ENCODE measurements at regions not wholly inside any gene's neighbourhood (a gene's known extent, or its start where the extent isn't known, plus 50 kb on each side); places are given as distances from the start of the nearest gene placed in this dataset.

DNA sequence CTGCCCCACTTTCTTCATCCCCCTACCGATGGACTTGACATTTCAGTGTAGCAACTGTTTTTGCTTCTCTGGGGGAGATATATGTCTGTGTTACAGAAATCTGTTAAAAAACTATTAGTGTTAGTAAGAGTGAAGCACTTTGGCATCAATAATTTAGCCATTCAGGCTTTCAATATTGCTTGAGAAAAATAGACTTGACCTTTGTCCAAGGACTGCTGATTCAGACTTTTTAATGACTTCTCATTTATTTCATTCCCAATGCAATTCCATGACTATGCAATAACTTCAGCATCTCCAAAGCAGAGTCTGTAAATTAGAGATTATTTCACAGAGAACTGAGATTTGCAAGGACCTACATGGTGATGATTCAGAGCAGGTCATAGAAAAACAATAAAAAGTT is 104.1 kb upstream of the SPEF2 start:
- no peak overlapping the region for H3K27ac ChIP-seq
- no peak for DNase-seq
- no peaks in the 10 kb centered on the region for H3K36me3 ChIP-seq (replicated peaks)
- in situ Hi-C loops (cut with HindIII; ENCODE audit: low pct_ligation_motif_present, low sequenced_read_pairs) = no loop called here
- no peak overlapping the region for H3K4me3 ChIP-seq (ENCODE audit: low read depth, low read length)
- no peak for TF ChIP-seq CTCF (IDR thresholded peaks at IDR 0.05; ENCODE audit: low read depth, low read length, missing control alignments)
- no peaks in the 10 kb centered on the region for H3K27me3 ChIP-seq (replicated peaks)

DNA sequence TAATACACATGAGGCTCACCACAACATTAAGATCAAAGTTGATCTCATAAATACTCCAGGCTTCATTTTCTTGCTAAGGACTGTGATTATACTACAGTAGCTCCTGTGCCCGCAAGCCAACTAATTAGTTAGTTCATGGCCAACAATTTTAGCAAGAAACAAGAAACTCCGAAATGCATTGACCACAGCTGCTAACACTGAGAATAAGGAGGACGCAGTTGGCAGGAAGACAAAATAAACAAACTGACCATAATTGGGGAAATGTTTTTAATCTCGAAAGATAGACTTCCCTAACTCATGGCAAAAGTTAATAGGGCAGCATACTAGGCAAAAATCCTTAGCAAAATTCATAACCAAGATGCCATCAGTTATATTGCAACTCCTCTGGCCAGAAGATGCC is 115.5 kb upstream of the SPEF2 start:
- no peak for TF ChIP-seq CTCF (IDR thresholded peaks at IDR 0.05; ENCODE audit: low read depth, low read length, missing control alignments)
- no peak for DNase-seq
- Histone ChIP-seq H3K4me3 (ENCODE audit: low read depth, low read length) (no peak overlapping the region), H3K27ac (no peak overlapping the region), H3K36me3 (replicated peaks) (no peaks in the 10 kb centered on the region), H3K27me3 (replicated peaks) (no peaks in the 10 kb centered on the region)
- in situ Hi-C loops (cut with HindIII; ENCODE audit: low pct_ligation_motif_present, low sequenced_read_pairs) = no loop called here

DNA sequence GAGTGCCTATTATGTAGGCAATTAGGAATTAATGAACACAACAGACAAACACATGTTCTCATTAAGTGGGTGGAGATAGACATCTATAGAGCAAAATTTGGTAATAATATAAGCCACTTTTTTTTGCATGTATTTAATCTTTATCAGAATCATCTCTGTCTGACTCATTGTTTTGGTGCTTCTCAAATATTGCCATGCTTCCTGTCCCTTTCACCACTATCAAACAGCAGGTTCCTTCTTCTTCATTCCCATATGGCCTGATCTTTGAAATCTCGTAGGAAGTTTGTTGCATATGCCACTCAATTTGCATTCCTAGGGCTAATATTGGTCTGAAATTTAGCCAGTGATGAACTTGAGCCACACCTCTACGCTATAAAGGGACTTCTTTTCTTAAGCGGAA is 128.9 kb upstream of the SPEF2 start:
- H3K36me3 ChIP-seq (replicated peaks) = no peaks in the 10 kb centered on the region

DNA sequence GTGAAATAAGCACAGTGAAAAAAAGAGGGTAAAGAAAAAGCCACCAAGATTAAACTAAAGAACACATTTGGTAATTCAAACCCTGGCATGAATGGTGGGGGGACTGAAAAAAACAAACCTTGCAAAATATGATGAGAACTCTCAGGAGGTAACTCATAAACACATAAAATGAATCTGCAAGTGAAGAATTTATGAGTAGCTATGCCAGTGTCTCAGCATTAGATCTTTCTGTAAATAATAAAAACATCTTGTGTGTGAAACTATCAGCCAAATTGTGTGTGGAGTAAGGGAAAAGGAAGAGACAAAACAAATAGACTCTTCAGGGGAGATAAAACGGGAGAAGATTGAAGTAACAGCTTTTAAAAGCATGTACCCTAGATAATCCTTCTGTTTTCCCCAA is 129.6 kb upstream of the SPEF2 start:
- TF ChIP-seq CTCF (IDR thresholded peaks at IDR 0.05; ENCODE audit: low read depth, low read length, missing control alignments) = no peak
- Histone ChIP-seq H3K27ac (no peak overlapping the region), H3K36me3 (replicated peaks) (no peaks in the 10 kb centered on the region), H3K27me3 (replicated peaks) (no peaks in the 10 kb centered on the region), H3K4me3 (ENCODE audit: low read depth, low read length) (no peak overlapping the region)
- in situ Hi-C loops (cut with HindIII; ENCODE audit: low pct_ligation_motif_present, low sequenced_read_pairs) = no loop called here
- no peak for DNase-seq

More for the DNA sequence above, 128.9 kb upstream of the SPEF2 start:
- DNase-seq = no peak
- Histone ChIP-seq H3K4me3 (ENCODE audit: low read depth, low read length) (no peak overlapping the region), H3K27ac (no peak overlapping the region), H3K27me3 (replicated peaks) (no peaks in the 10 kb centered on the region)
- in situ Hi-C loops (cut with HindIII; ENCODE audit: low pct_ligation_motif_present, low sequenced_read_pairs) = no loop called here
- no peak for TF ChIP-seq CTCF (IDR thresholded peaks at IDR 0.05; ENCODE audit: low read depth, low read length, missing control alignments)

DNA sequence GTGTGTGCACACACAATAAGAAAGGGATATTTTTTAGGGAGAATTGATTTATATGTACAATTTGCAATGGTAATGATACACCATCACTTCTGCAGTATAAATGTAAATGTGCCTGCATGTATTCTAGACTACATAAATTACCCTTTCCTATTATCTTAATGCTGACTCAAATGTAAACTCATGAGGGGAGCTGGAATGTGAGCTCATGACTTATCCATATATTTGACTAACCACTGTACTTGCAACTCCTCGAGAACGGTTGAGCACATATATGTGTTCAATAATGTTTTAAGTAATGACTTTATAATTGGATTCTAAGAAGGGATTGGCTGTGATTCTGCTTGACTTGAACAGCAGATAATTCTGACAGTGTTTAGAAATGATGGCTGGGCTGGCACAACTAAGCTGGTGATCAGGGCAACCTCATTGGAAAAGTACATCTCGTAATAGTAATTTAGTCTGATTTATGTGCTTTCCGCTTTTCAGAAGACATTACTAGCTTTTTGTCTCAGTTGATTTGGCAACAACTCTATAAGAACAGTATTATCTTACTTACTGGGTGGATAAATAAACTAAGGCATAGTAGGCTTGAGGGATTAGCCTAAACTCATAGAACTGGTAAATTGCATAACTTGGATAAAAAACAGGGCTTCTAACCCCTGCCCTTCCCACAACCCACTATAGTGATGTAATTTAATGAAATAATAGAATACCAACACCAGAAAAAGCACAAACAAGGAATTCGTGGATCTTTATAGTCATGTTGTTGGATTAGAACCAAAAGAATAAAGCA is 130.2 kb upstream of the SPEF2 start:
- Histone ChIP-seq H3K36me3 (replicated peaks) (no peaks in the 10 kb centered on the region), H3K4me3 (ENCODE audit: low read depth, low read length) (no peak overlapping the region), H3K27ac (no peak overlapping the region), H3K27me3 (replicated peaks) (no peaks in the 10 kb centered on the region)
- no peak for DNase-seq
- no peak for TF ChIP-seq CTCF (IDR thresholded peaks at IDR 0.05; ENCODE audit: low read depth, low read length, missing control alignments)
- in situ Hi-C loops (cut with HindIII; ENCODE audit: low pct_ligation_motif_present, low sequenced_read_pairs) = no loop called here

DNA sequence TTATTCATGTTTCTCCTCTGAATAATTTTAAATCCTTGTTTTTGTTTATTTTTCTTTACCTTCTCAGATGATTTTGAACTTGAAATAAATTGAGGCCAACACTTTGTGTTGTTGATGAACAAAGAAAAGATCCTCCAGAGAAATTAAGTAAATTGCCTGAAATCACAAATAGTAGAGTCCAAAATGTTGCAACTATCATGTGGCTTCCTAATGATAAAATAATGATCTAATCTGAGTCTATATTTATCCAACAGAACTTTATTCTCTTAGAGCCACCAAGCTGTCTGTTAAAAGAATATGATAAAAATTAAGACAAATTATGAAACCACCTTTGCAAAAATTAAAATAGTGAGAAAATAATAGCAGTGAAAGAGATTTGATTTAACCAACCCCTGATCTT is 132.2 kb upstream of the SPEF2 start:
- Histone ChIP-seq H3K27ac (no peak overlapping the region), H3K36me3 (replicated peaks) (no peaks in the 10 kb centered on the region), H3K27me3 (replicated peaks) (no peaks in the 10 kb centered on the region), H3K4me3 (ENCODE audit: low read depth, low read length) (no peak overlapping the region)
- no peak for TF ChIP-seq CTCF (IDR thresholded peaks at IDR 0.05; ENCODE audit: low read depth, low read length, missing control alignments)
- in situ Hi-C loops (cut with HindIII; ENCODE audit: low pct_ligation_motif_present, low sequenced_read_pairs) = no loop called here
- no peak for DNase-seq
